H1 (cell line): ENCODE measurements at regions not wholly inside any gene's neighbourhood (a gene's known extent, or its start where the extent isn't known, plus 50 kb on each side); places are given as distances from the start of the nearest gene placed in this dataset.

Source experiments
- CTCF ChIA-PET: fragments of 300-600 bp; sonication (Branson Sonifier 250); formaldehyde crosslinking; loops from one replicate; lab custom pipeline; 2021; ENCODE audit not compliant: partially characterized antibody; lab: Charles Lee
- POLR2A ChIA-PET: fragments of 300-600 bp; sonication (Branson Sonifier 250); formaldehyde crosslinking; loops from one replicate; lab custom pipeline; 2021; ENCODE audit warnings: inconsistent platforms; ENCODE audit not compliant: partially characterized antibody; lab: Charles Lee
- DNase-seq, 2 experiments: peaks; one replicate each; pipeline versions ENCODE4 v3.0.0 to v3.0.0-alpha.2; 2010 to 2022; ENCODE audit warnings: low spot score in 2 of 2, low read depth in 1 of 2, mixed read lengths in 1 of 2
- FAIRE-seq: peaks from 2 replicates; lab custom pipeline; 2011; peaks lifted over from hg19 to GRCh38; lab: Jason Lieb, UNC
- H2AFZ ChIP-seq: 2 replicates; pipeline ENCODE4 v1.8.1; 2012; ENCODE audit warnings: low read length, inconsistent platforms
- H2AK5ac ChIP-seq: 2 replicates; pipeline ENCODE4 v1.6.1; 2013; ENCODE audit warnings: low read depth, low read length
- H2BK120ac ChIP-seq: replicated peaks from 2 replicates; pipeline ENCODE3; 2013; ENCODE audit warnings: low read depth, low read length, inconsistent platforms
- H2BK12ac ChIP-seq: 2 replicates; pipeline ENCODE4 v1.6.1; 2013; ENCODE audit warnings: low read depth, low read length
- H2BK15ac ChIP-seq: 2 replicates; pipeline ENCODE4 v1.6.1; 2013; ENCODE audit warnings: low read length
- H2BK20ac ChIP-seq: 2 replicates; pipeline ENCODE4 v1.6.1; 2013; ENCODE audit warnings: low read length
- H2BK5ac ChIP-seq: 2 replicates; pipeline ENCODE4 v1.6.1; 2013; ENCODE audit warnings: low read depth, low read length
- H3K14ac ChIP-seq: 2 replicates; pipeline ENCODE4 v1.6.1; 2013; ENCODE audit warnings: inconsistent platforms; ENCODE audit not compliant: insufficient read length
- H3K18ac ChIP-seq: 2 replicates; pipeline ENCODE4 v1.6.1; 2013; ENCODE audit warnings: low read length; ENCODE audit errors: extremely low read depth
- H3K23ac ChIP-seq: 2 replicates; pipeline ENCODE4 v1.6.1; 2013; ENCODE audit warnings: inconsistent platforms; ENCODE audit not compliant: insufficient read length
- H3K23me2 ChIP-seq: 2 replicates; pipeline ENCODE4 v1.6.1; 2013; ENCODE audit warnings: low read depth, low read length
- H3K27ac ChIP-seq: 2 replicates; pipeline ENCODE4 v1.6.1; 2011; ENCODE audit warnings: low read depth, low read length, inconsistent platforms
- H3K27me3 ChIP-seq, 4 experiments: replicated peaks in 1 of 4; 1 replicate in 1 of 4; 2 replicates in 3 of 4; pipeline versions ENCODE4 v1.6.1 to v1.8.1; 2011 to 2013; ENCODE audit warnings: low read length in 3 of 4, mild to moderate bottlenecking in 3 of 4, inconsistent platforms in 2 of 4, mixed read lengths in 2 of 4, moderate library complexity in 1 of 4; ENCODE audit not compliant: control insufficient read depth in 3 of 4, insufficient read depth in 3 of 4; ENCODE audit errors: extremely low read depth in 1 of 4
- H3K36me3 ChIP-seq, 4 experiments: 2 replicates each; pipeline versions ENCODE4 v1.6.1 to v1.8.1; 2011 to 2013; ENCODE audit warnings: mild to moderate bottlenecking in 4 of 4, low read length in 3 of 4, moderate library complexity in 2 of 4, control low read depth in 1 of 4, inconsistent platforms in 1 of 4; ENCODE audit not compliant: insufficient read depth in 4 of 4, control insufficient read depth in 2 of 4
- H3K4ac ChIP-seq: replicated peaks from 2 replicates; pipeline ENCODE3; 2013; ENCODE audit warnings: low read length, low read depth, mixed read lengths, inconsistent platforms; ENCODE audit not compliant: insufficient read length
- H3K4me1 ChIP-seq, 4 experiments: replicated peaks in 1 of 4; 1 replicate in 1 of 4; 2 replicates in 3 of 4; pipeline versions ENCODE4 v1.6.1 to v1.8.1; 2011 to 2013; ENCODE audit warnings: low read length in 3 of 4, inconsistent platforms in 2 of 4, mixed read lengths in 1 of 4; ENCODE audit not compliant: insufficient read depth in 4 of 4, control insufficient read depth in 3 of 4
- H3K4me2 ChIP-seq, 2 experiments: 2 replicates each; pipeline versions ENCODE4 v1.6.1 to v1.8.1; 2011 to 2013; ENCODE audit warnings: low read depth in 2 of 2, low read length in 2 of 2, control low read depth in 1 of 2, inconsistent platforms in 1 of 2, mild to moderate bottlenecking in 1 of 2; ENCODE audit not compliant: insufficient read depth in 1 of 2
- H3K4me3 ChIP-seq, 4 experiments: fragments of 200-600, 300-600 bp in 1 of 4; sonication (generic), shearing (Covaris generic), sonication (Bioruptor Twin) in 1 of 4; 2 replicates each; pipeline versions ENCODE4 v1.5.1 to v1.8.1; 2011 to 2016; ENCODE audit warnings: low read length in 4 of 4, low read depth in 3 of 4, control low read depth in 2 of 4, inconsistent platforms in 2 of 4, mild to moderate bottlenecking in 2 of 4, mixed read lengths in 1 of 4, moderate library complexity in 1 of 4; ENCODE audit not compliant: insufficient read depth in 2 of 4; ENCODE audit errors: extremely low read depth in 1 of 4
- H3K56ac ChIP-seq: replicated peaks from 2 replicates; pipeline ENCODE3; 2013; ENCODE audit warnings: low read depth, mild to moderate bottlenecking, mixed read lengths, low read length, inconsistent platforms; ENCODE audit not compliant: insufficient read length
- H3K79me1 ChIP-seq: 2 replicates; pipeline ENCODE4 v1.6.1; 2013; ENCODE audit warnings: low read depth, low read length, control low read depth
- H3K79me2 ChIP-seq, 2 experiments: 2 replicates each; pipeline versions ENCODE4 v1.6.1 to v1.8.1; 2012 to 2013; ENCODE audit warnings: low read length in 2 of 2, mild to moderate bottlenecking in 2 of 2, inconsistent platforms in 1 of 2; ENCODE audit not compliant: insufficient read depth in 2 of 2, control insufficient read depth in 1 of 2
- H3K9ac ChIP-seq, 4 experiments: replicated peaks in 1 of 4; 1 replicate in 1 of 4; 2 replicates in 3 of 4; pipeline versions ENCODE4 v1.6.1 to v1.8.1; 2011 to 2013; ENCODE audit warnings: low read depth in 3 of 4, low read length in 3 of 4, control low read depth in 2 of 4, mild to moderate bottlenecking in 2 of 4, moderate library complexity in 2 of 4, inconsistent platforms in 1 of 4; ENCODE audit errors: extremely low read depth in 1 of 4
- H3K9me3 ChIP-seq, 2 experiments: 2 replicates each; pipeline versions ENCODE4 v1.6.1 to v1.8.1; 2012 to 2013; ENCODE audit warnings: mild to moderate bottlenecking in 2 of 2, moderate library complexity in 2 of 2, control low read depth in 1 of 2, inconsistent platforms in 1 of 2, low read depth in 1 of 2, low read length in 1 of 2, mixed read lengths in 1 of 2; ENCODE audit not compliant: insufficient read depth in 2 of 2
- H4K20me1 ChIP-seq, 2 experiments: replicated peaks in 1 of 2; 2 replicates each; pipeline versions ENCODE3 to v1.8.1; 2011 to 2013; ENCODE audit warnings: inconsistent platforms in 2 of 2, low read length in 2 of 2, mild to moderate bottlenecking in 1 of 2; ENCODE audit not compliant: insufficient read depth in 2 of 2, control insufficient read depth in 1 of 2
- H4K5ac ChIP-seq: 2 replicates; pipeline ENCODE4 v1.6.1; 2013; ENCODE audit warnings: low read length, low read depth, mixed read lengths, inconsistent platforms; ENCODE audit not compliant: insufficient read length
- H4K8ac ChIP-seq: 2 replicates; pipeline ENCODE4 v1.8.0; 2013; ENCODE audit warnings: mild to moderate bottlenecking, moderate library complexity, low read length, inconsistent platforms; ENCODE audit not compliant: insufficient read depth; ENCODE audit errors: extremely low read depth
- H4K91ac ChIP-seq: replicated peaks from 2 replicates; pipeline ENCODE3; 2013; ENCODE audit warnings: low read length, mixed read lengths, inconsistent platforms; ENCODE audit not compliant: insufficient read length
- CBX8 ChIP-seq: fragments of 300-800, 300-1000 bp; sonication (generic); IDR thresholded peaks from 2 replicates; pipeline ENCODE4 v1.7.1; 2016; ENCODE audit warnings: low read depth, low read length, borderline replicate concordance
- E2F6 ChIP-seq: IDR thresholded peaks from 2 replicates; pipeline ENCODE4 v1.6.1; 2012; ENCODE audit warnings: inconsistent platforms
- FOSL1 ChIP-seq: IDR thresholded peaks from 2 replicates; pipeline ENCODE4 v1.6.1; 2011; ENCODE audit warnings: mild to moderate bottlenecking, low read depth, low read length, moderate library complexity; ENCODE audit not compliant: insufficient read depth
- JUN ChIP-seq: IDR thresholded peaks from 2 replicates; pipeline ENCODE4 v1.6.1; 2011; ENCODE audit warnings: low read depth, mild to moderate bottlenecking, improper control_type of control experiment, low read length
- KDM5A ChIP-seq: fragments of 200-600 bp; IDR thresholded peaks from 2 replicates; pipeline ENCODE4 v1.7.1; 2012; ENCODE audit warnings: mild to moderate bottlenecking, low read length, inconsistent platforms, mixed read lengths
- PHF8 ChIP-seq: fragments of 200-600 bp; sonication (generic); conservative IDR thresholded peaks from 2 replicates; pipeline ENCODE4 v1.7.1; 2012; ENCODE audit warnings: low read depth, mild to moderate bottlenecking, inconsistent platforms, low read length, moderate library complexity
- POU5F1 ChIP-seq: IDR thresholded peaks from 2 replicates; pipeline ENCODE4 v1.6.1; 2011; ENCODE audit warnings: low read depth, mild to moderate bottlenecking, low read length, moderate library complexity
- RFX5 ChIP-seq: IDR thresholded peaks from 2 replicates; pipeline ENCODE4 v1.6.1; 2011; ENCODE audit warnings: low read depth, low read length, improper control_type of control experiment, borderline replicate concordance
- RNF2 ChIP-seq: fragments of 200-900, 300-1000 bp; sonication (generic); IDR thresholded peaks from 2 replicates; pipeline ENCODE4 v1.7.1; 2016; ENCODE audit warnings: borderline replicate concordance, low read depth, mild to moderate bottlenecking, antibody characterized with exemption, low read length; ENCODE audit not compliant: poor library complexity, severe bottlenecking; ENCODE audit errors: missing control alignments
- SP4 ChIP-seq: IDR thresholded peaks from 2 replicates; pipeline ENCODE4 v1.6.1; 2012; ENCODE audit warnings: low read length, inconsistent platforms
- SUZ12 ChIP-seq: fragments of 200-600 bp; sonication (generic); IDR thresholded peaks from 2 replicates; pipeline ENCODE4 v1.6.1; 2012; ENCODE audit warnings: mild to moderate bottlenecking, inconsistent platforms, low read length, moderate library complexity, mixed read lengths
- TAF7 ChIP-seq: optimal IDR thresholded peaks from 2 replicates; pipeline ENCODE3; 2011; ENCODE audit warnings: low read depth, mild to moderate bottlenecking, inconsistent platforms, low read length, moderate library complexity, borderline replicate concordance
- TCF12 ChIP-seq: IDR thresholded peaks from 2 replicates; pipeline ENCODE4 v1.6.1; 2011; ENCODE audit warnings: low read depth, mild to moderate bottlenecking, low read length
- ZNF274 ChIP-seq: IDR thresholded peaks from 2 replicates; pipeline ENCODE4 v1.7.0; 2012; ENCODE audit warnings: low read length, borderline replicate concordance; ENCODE audit errors: extremely low read depth
- WGBS, 2 experiments: shearing (Covaris generic) in 1 of 2; methylation state at CpG; one replicate each; pipeline versions ENCODE4 v1.1.6 to v1.1.7; 2013 to 2015; ENCODE audit warnings: low lambda C conversion rate in 2 of 2, mixed read lengths in 2 of 2, inconsistent platforms in 1 of 2, low coverage in 1 of 2, missing lambda C conversion rate in 1 of 2; ENCODE audit not compliant: insufficient replicate concordance in 2 of 2, insufficient coverage in 1 of 2, insufficient read length in 1 of 2; ENCODE audit errors: extremely low coverage in 1 of 2, missing lambda C conversion rate in 1 of 2; 5-methylcytosine and 5-hydroxymethylcytosine counted together

GRCh38 chr10:59971915-59972314, 65.6 kb upstream of the CCDC6 start:
- H2BK120ac ChIP-seq = no peak overlapping the region
- no peak for DNase-seq
- peaks cover 0 to 5% of the 10 kb centered on the region in 2 experiments; a peak in 1 of 4 replicates for H3K9me3 ChIP-seq
- no peaks in the 10 kb centered on the region for H3K79me2 ChIP-seq
- H3K56ac ChIP-seq = no peak overlapping the region
- no peak overlapping the region for H3K14ac ChIP-seq
- H3K36me3 ChIP-seq = peaks cover 0 to under 1% (median 0%) of the 10 kb centered on the region in 4 experiments; a peak in 1 of 8 replicates
- no peaks in the 10 kb centered on the region for H3K79me1 ChIP-seq
- H3K4me2 ChIP-seq = no peak overlapping the region
- H2BK20ac ChIP-seq = 0 out of 2 replicates have a peak overlapping the region, but pooled peaks have one; percentile 55
- no peak overlapping the region for H3K9ac ChIP-seq
- no peak overlapping the region for H2BK12ac ChIP-seq
- H4K20me1 ChIP-seq = no peaks in the 10 kb centered on the region
- no peak overlapping the region for H4K5ac ChIP-seq
- H2AFZ ChIP-seq = no peak overlapping the region
- H3K4me3 ChIP-seq = no peak overlapping the region
- H2AK5ac ChIP-seq = no peak overlapping the region
- POLR2A ChIA-PET = no interaction called here
- no peak overlapping the region for H2BK5ac ChIP-seq
- H3K4me1 ChIP-seq = peaks cover 0 to 9% (median 1%) of the 10 kb centered on the region in 4 experiments; a peak in 2 of 7 replicates
- H2BK15ac ChIP-seq = no peak overlapping the region
- CTCF ChIA-PET = interaction anchor here (0.7 to 3.1 kb wide), 9 partner anchors 8 to 346 kb away, joined by 3 to 12 read pairs (median 5); no protein-coding TSS in a partner anchor
- H3K18ac ChIP-seq = no peak overlapping the region
- H4K8ac ChIP-seq = no peak overlapping the region
- no peaks in the 10 kb centered on the region for H3K23me2 ChIP-seq
- H3K27me3 ChIP-seq = no peaks in the 10 kb centered on the region
- 83% methylated on average over 1 of the region's 1 CpG; no CpG with 5 or more reads in 1 of the 2 experiments for WGBS, 2 experiments
- FAIRE-seq = no peak
- no peak overlapping the region for H3K4ac ChIP-seq
- H3K27ac ChIP-seq = no peak overlapping the region
- H4K91ac ChIP-seq = no peak overlapping the region
- no peak overlapping the region for H3K23ac ChIP-seq
- no peak for TF ChIP-seq KDM5A
- no peak for TF ChIP-seq SUZ12
- no peak for TF ChIP-seq E2F6
- no peak for TF ChIP-seq ZNF274
- no peak for TF ChIP-seq PHF8
- TF ChIP-seq TAF7 = no peak
- TF ChIP-seq SP4 = no peak
- no peak for TF ChIP-seq FOSL1
- no peak for TF ChIP-seq CBX8
- TF ChIP-seq RFX5 = no peak
- TF ChIP-seq TCF12 = no peak
- TF ChIP-seq RNF2 = no peak
- no peak for TF ChIP-seq POU5F1
- no peak for TF ChIP-seq JUN
